NB4 (cell line): ENCODE measurements at regions not wholly inside any gene's neighbourhood (a gene's known extent, or its start where the extent isn't known, plus 50 kb on each side); places are given as distances from the start of the nearest gene placed in this dataset.

Experiments used
- DNase-seq: peaks from one replicate; pipeline ENCODE4 v3.0.0; 2010; ENCODE audit warnings: low read depth
- H3K4me3 ChIP-seq: one replicate; pipeline ENCODE4 v1.5.1; 2011; ENCODE audit warnings: mild to moderate bottlenecking, low read depth, low read length, moderate library complexity
- MYC ChIP-seq: IDR thresholded peaks from 2 replicates; pipeline ENCODE4 v1.6.1; 2011; ENCODE audit warnings: low read depth, low read length
- POLR2A ChIP-seq: IDR thresholded peaks from 2 replicates; pipeline ENCODE4 v1.6.1; 2011; ENCODE audit warnings: mild to moderate bottlenecking; ENCODE audit not compliant: insufficient read length; ENCODE audit errors: extremely low read depth
- TF ChIP-seq, protein P1 (sequence below): IDR thresholded peaks from 2 replicates; pipeline ENCODE4 v1.6.1; 2011; ENCODE audit warnings: low read depth, low read length
- TF ChIP-seq, protein P2 (sequence below): IDR thresholded peaks from one replicate; pipeline ENCODE4 v1.5.1; 2012; ENCODE audit warnings: low read depth, low read length

DNA sequence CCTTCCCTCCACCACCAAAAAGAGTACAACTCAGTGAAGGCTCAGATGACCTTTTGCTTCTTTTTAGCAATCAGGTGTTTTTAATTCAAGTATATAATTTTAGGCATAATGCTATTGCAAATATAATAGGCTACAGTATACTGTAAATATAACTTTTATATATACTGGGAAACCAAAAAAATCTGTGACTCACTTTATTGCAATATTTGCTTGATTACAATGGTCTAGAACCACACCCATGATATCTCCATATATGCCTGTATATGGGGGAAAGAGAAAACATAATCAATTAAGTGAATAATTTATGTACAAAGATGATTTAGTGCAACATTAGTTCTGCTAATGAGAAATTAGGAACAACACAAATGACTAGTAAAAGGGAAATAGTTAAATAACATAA, 134.3 kb downstream of the TLE3 start:
- DNase-seq: no peak
- H3K4me3 ChIP-seq: no peak overlapping the region
- TF ChIP-seq MYC (no peak), POLR2A (no peak)
- TF ChIP-seq, protein P1, sequence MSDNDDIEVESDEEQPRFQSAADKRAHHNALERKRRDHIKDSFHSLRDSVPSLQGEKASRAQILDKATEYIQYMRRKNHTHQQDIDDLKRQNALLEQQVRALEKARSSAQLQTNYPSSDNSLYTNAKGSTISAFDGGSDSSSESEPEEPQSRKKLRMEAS: no peak
- TF ChIP-seq, protein P2, sequence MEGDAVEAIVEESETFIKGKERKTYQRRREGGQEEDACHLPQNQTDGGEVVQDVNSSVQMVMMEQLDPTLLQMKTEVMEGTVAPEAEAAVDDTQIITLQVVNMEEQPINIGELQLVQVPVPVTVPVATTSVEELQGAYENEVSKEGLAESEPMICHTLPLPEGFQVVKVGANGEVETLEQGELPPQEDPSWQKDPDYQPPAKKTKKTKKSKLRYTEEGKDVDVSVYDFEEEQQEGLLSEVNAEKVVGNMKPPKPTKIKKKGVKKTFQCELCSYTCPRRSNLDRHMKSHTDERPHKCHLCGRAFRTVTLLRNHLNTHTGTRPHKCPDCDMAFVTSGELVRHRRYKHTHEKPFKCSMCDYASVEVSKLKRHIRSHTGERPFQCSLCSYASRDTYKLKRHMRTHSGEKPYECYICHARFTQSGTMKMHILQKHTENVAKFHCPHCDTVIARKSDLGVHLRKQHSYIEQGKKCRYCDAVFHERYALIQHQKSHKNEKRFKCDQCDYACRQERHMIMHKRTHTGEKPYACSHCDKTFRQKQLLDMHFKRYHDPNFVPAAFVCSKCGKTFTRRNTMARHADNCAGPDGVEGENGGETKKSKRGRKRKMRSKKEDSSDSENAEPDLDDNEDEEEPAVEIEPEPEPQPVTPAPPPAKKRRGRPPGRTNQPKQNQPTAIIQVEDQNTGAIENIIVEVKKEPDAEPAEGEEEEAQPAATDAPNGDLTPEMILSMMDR: no peak

DNA sequence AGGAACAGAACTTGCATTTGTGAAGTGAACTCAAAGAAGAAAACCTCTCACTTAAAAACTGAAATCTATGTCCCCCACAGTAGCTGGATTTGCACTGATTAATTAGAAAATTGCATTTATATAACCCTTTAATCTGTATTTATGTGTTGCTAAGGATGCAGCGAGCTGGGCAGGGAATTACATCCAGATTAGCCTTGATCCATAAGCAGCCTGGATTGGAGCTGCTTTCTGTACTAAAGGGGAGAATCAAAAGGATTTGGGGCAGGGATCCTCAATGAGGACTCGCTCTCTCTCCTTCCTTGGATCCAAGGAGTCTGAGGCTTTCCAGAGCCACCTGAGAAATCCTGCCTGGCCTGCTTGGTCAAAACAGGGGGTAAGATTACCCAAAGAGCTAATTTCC, 125.9 kb downstream of the TLE3 start:
- no peak for DNase-seq
- no peak overlapping the region for H3K4me3 ChIP-seq
- TF ChIP-seq, protein P2: no peak
- TF ChIP-seq MYC (no peak), POLR2A (no peak)
- TF ChIP-seq, protein P1: no peak

DNA sequence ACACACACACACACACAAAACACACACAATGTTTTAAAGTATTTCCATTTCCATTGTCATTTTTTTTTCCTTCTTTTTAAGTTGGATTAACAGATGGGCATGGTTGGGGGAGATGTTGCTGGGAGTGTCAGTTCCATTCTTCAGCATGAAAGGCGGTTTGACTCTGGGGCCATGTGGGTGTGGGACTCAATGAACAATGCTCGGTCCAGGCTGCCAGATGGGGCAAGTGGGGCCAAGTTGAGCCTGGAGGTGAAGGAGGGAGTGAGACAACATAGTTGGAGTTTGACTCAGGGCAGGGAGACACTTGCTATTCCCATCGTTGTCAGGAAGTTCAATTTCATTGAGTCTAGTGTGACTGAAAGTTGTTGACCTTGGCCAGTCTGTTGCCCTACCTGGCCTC, 125.3 kb downstream of the TLE3 start:
- no peak overlapping the region for H3K4me3 ChIP-seq
- no peak for DNase-seq
- no peak for TF ChIP-seq MYC
- TF ChIP-seq, protein P1: no peak
- TF ChIP-seq, protein P2: no peak
- TF ChIP-seq POLR2A: no peak

DNA sequence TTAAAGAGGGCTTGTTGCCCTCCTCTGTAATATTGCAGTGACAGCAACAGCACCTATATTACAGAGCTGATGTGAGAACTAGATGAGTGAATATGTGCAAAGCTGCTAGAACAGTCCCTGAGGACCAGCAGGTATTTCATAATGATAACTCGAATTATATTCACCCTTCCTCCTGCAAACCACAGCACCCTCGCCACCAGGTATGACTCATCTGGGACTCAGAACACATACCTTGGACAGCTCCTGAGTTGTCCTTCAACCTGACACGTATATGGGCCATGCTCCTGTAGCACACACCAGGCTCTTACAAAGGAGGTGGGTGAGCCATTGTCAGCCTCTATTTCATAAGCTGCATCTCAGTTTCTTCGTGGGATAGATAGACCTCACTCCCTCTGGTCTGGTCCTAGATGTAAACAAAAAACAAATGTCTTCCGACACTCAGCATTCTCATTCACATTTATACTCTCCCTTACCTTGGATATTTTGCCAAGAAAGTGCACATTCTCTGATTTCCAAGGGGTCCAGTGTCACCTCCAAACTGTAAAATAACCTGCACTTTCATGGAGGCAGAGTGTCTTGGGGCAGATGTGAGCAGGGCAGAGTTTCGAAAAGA, 124.5 kb downstream of the TLE3 start:
- peak; percentile 82 for DNase-seq
- peak; percentile 63 for TF ChIP-seq MYC
- TF ChIP-seq, protein P2: no peak
- TF ChIP-seq, protein P1: peak; percentile 78
- no peak overlapping the region for H3K4me3 ChIP-seq

DNA sequence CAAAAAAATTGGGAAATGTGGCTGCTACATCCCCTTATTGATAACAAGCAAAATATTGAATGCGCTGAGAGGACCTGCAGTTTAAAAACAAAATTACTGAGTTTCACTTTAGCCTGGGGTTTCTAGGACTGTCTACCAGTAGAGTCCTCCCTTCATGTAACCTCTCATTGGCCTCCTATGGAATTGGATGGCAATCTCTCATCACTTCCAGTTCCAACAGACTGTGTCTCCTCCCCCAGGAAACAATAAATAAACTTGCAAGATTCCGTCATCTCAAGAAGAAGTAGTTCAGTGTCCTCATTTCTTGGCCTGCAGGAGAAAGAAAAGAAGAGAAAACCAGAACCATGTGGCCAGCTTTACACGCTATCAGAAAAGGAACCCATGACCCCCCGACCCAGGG, 123.8 kb downstream of the TLE3 start:
- no peak for DNase-seq
- H3K4me3 ChIP-seq: no peak overlapping the region
- TF ChIP-seq POLR2A: no peak
- TF ChIP-seq, protein P2: no peak
- no peak for TF ChIP-seq MYC

DNA sequence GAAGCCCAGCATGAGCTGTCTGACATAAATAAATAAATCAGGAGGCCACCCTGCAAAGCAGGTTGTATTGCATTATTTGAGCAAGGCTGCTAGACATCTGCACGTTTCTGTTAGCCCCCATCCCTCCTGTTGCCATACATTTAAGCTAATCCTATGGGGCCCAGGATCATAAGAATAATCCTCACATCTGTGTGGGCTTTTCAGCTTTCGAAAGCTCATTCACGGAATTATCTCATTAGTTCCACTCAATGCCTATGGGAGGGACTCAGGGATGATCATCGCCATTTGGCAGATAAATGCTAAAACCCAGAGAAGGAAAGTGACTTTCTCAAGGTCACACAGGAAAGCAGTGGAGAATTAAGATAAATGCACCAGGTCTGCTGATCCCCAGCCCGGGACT, 123.4 kb downstream of the TLE3 start:
- H3K4me3 ChIP-seq: no peak overlapping the region
- TF ChIP-seq, protein P2: no peak
- TF ChIP-seq MYC (no peak), POLR2A (no peak)
- TF ChIP-seq, protein P1: no peak
- no peak for DNase-seq
